K562 (cell line): ENCODE measurements at regions not wholly inside any gene's neighbourhood (a gene's known extent, or its start where the extent isn't known, plus 50 kb on each side); places are given as distances from the start of the nearest gene placed in this dataset.

Source experiments
- ATAC-seq: fragments of 200-7000 bp; cut with Tn5 transposase; 3 replicates; pipeline ENCODE4 v1.9.1; 2020; ENCODE audit warnings: moderate library complexity
- BruUV-seq: library from RNA; stranded (reverse); fragments of 400-500 nt; replicated peaks from 2 replicates; lab custom pipeline; 2021; lab: Mats Ljungman, UMichigan
- CTCF ChIA-PET: fragments of 300-600 bp; formaldehyde crosslinking; extraction: SDS; loops from one replicate; lab custom pipeline; 2021; ENCODE audit warnings: low intra/inter-chr PET ratio; lab: Yijun Ruan, JAX
- POLR2A ChIA-PET: fragments of 300-600, 350-650 bp; sonication (Branson Sonifier 250); formaldehyde crosslinking; extraction: SDS; loops from one replicate; lab custom pipeline; 2021; ENCODE audit warnings: antibody characterized with exemption, inconsistent platforms; lab: Yijun Ruan, JAX
- DNase-seq, 4 experiments: peaks; one replicate each; pipeline versions ENCODE4 v3.0.0 to v3.0.0-alpha.2; 2011 to 2018; ENCODE audit warnings: low spot score in 3 of 4, mixed read lengths in 3 of 4; ENCODE audit errors: extremely low read depth in 1 of 4
- FAIRE-seq: peaks from 2 replicates; lab custom pipeline; 2011; peaks lifted over from hg19 to GRCh38; lab: Jason Lieb, UNC
- H2AFZ ChIP-seq: 2 replicates; pipeline ENCODE4 v1.6.0; 2011; ENCODE audit warnings: low read depth, low read length, control low read depth, inconsistent platforms
- H3K27ac ChIP-seq: fragments of 200-600 bp; 3 replicates; pipeline ENCODE4 v1.8.0; 2011; ENCODE audit warnings: low read depth, mild to moderate bottlenecking, control low read depth, inconsistent platforms, low read length, moderate library complexity, mixed read lengths; ENCODE audit errors: extremely low read depth
- H3K27me3 ChIP-seq, 2 experiments: fragments of 300-600 bp in 1 of 2; 2 replicates in 1 of 2; 3 replicates in 1 of 2; pipeline versions ENCODE4 v1.6.0 to v1.8.0; 2011; ENCODE audit warnings: inconsistent platforms in 2 of 2, low read length in 2 of 2, mild to moderate bottlenecking in 1 of 2, mixed read lengths in 1 of 2, moderate library complexity in 1 of 2; ENCODE audit not compliant: control insufficient read depth in 2 of 2, insufficient read depth in 2 of 2
- H3K36me3 ChIP-seq: fragments of 300-600 bp; 3 replicates; pipeline ENCODE4 v1.8.0; 2011; ENCODE audit warnings: mild to moderate bottlenecking, low read length, inconsistent platforms; ENCODE audit not compliant: control insufficient read depth, insufficient read depth
- H3K4me1 ChIP-seq, 2 experiments: fragments of 200-600 bp in 1 of 2; replicated peaks in 1 of 2; 2 replicates in 1 of 2; 3 replicates in 1 of 2; pipeline versions ENCODE4 v1.5.1 to v1.8.0; 2011; ENCODE audit warnings: inconsistent platforms in 2 of 2, low read length in 2 of 2, mild to moderate bottlenecking in 1 of 2, mixed read lengths in 1 of 2, moderate library complexity in 1 of 2; ENCODE audit not compliant: control insufficient read depth in 2 of 2, insufficient read depth in 2 of 2
- H3K4me2 ChIP-seq: 2 replicates; pipeline ENCODE4 v1.6.1; 2011; ENCODE audit warnings: low read length, control low read depth, inconsistent platforms, mixed read lengths; ENCODE audit not compliant: insufficient read depth
- H3K4me3 ChIP-seq: fragments of 200-600 bp; sonication (generic), shearing (Covaris generic); 2 replicates; pipeline ENCODE4 v1.5.1; 2016; ENCODE audit warnings: control low read depth, inconsistent platforms
- H3K79me2 ChIP-seq: fragments of 200-600 bp; 3 replicates; pipeline ENCODE4 v1.8.0; 2011; ENCODE audit warnings: low read length, inconsistent platforms; ENCODE audit not compliant: control insufficient read depth, insufficient read depth
- H3K9ac ChIP-seq, 2 experiments: 2 replicates each; pipeline versions ENCODE4 v1.6.0 to v1.6.1; 2011; ENCODE audit warnings: low read depth in 2 of 2, low read length in 2 of 2, control low read depth in 1 of 2, inconsistent platforms in 1 of 2, mild to moderate bottlenecking in 1 of 2, mixed read lengths in 1 of 2; ENCODE audit not compliant: insufficient read depth in 1 of 2
- H3K9me1 ChIP-seq: one replicate; pipeline ENCODE4 v1.6.0; 2011; ENCODE audit warnings: inconsistent platforms, mild to moderate bottlenecking, low read length, moderate library complexity; ENCODE audit not compliant: control insufficient read depth, insufficient read depth
- H3K9me3 ChIP-seq: replicated peaks from 2 replicates; pipeline ENCODE4 v1.5.1; 2011; ENCODE audit warnings: low read depth, low read length, inconsistent platforms; ENCODE audit not compliant: control insufficient read depth, insufficient read depth
- H4K20me1 ChIP-seq: replicated peaks from 2 replicates; pipeline ENCODE4 v1.6.1; 2011; ENCODE audit warnings: low read length, inconsistent platforms, mixed read lengths; ENCODE audit not compliant: control insufficient read depth, insufficient read depth
- ADNP ChIP-seq: fragments of 200-800 bp; sonication (Bioruptor generic); IDR thresholded peaks from 2 replicates; pipeline ENCODE4 v1.6.1; 2016; ENCODE audit warnings: missing genetic modification characterization, missing compliant biosample characterization
- ATF6 ChIP-seq: sonication (generic); formaldehyde crosslinking; IDR thresholded peaks from 2 replicates; pipeline ENCODE4 v1.4.0; 2020; ENCODE audit warnings: mild to moderate bottlenecking, missing genetic modification reagents
- ERF ChIP-seq: fragments of 450-650 bp; formaldehyde crosslinking; IDR thresholded peaks from 2 replicates; pipeline ENCODE4 v1.4.0; 2020; ENCODE audit warnings: mild to moderate bottlenecking, mixed read lengths
- PHF8 ChIP-seq: fragments of 200-600 bp; sonication (generic); IDR thresholded peaks from 2 replicates; pipeline ENCODE4 v1.6.1; 2012; ENCODE audit warnings: mixed run types, mild to moderate bottlenecking, inconsistent platforms, low read length, moderate library complexity, borderline replicate concordance
- RB1 ChIP-seq: fragments of 450-650 bp; IDR thresholded peaks from 2 replicates; pipeline ENCODE4 v1.6.1; 2017; ENCODE audit warnings: low read depth, mild to moderate bottlenecking
- TEAD4 ChIP-seq, 2 experiments: sonication (generic) in 1 of 2; formaldehyde crosslinking in 1 of 2; IDR thresholded peaks; 2 replicates each; pipeline versions ENCODE4 v1.6.1 to v1.8.0; 2012 to 2022; ENCODE audit warnings: borderline replicate concordance in 1 of 2, inconsistent platforms in 1 of 2, low read length in 1 of 2, mild to moderate bottlenecking in 1 of 2, missing genetic modification reagents in 1 of 2
- ZEB2 ChIP-seq: fragments of 450-650 bp; IDR thresholded peaks from 2 replicates; pipeline ENCODE4 v1.6.1; 2016
- WGBS: fragments of 100-300 bp; shearing (Covaris generic); methylation state at CpG from one replicate; pipeline ENCODE4 v1.1.6; 2016; ENCODE audit warnings: low coverage, mixed read lengths; ENCODE audit not compliant: insufficient coverage; ENCODE audit errors: missing lambda C conversion rate; 5-methylcytosine and 5-hydroxymethylcytosine counted together
- in situ Hi-C: fragments of 300-500 bp; cut with MboI; formaldehyde crosslinking; loops from 4 replicates; pipeline ENCODE4 v1.15.0; 2018; ENCODE audit warnings: inconsistent platforms, mixed read lengths
- intact Hi-C: fragments of 100-400 bp; cut with micrococcal nuclease; formaldehyde crosslinking; loops from 2 replicates; pipeline ENCODE4 v1.14.2; 2022

- CTCF ChIA-PET = no interaction called here
Observed at GRCh38 chr12:113650476-113650875, 178.8 kb upstream of the LHX5 start.

More at GRCh38 chr12:113650476-113650875, 178.8 kb upstream of the LHX5 start:
- POLR2A ChIA-PET = interaction anchor here (0.5 kb wide), 1 partner anchor 513 kb away, joined by 3 read pairs; no protein-coding TSS in a partner anchor
- FAIRE-seq (no peak), DNase-seq (no peak), ATAC-seq (no peak)
- Histone ChIP-seq H3K4me2 (no peak overlapping the region; the same call in 1 of the 2 replicates), H3K36me3 (no peaks in the 10 kb centered on the region), H3K4me3 (no peak overlapping the region), H3K9me1 (no peaks in the 10 kb centered on the region), H4K20me1 (no peaks in the 10 kb centered on the region), H3K27me3 (no peaks in the 10 kb centered on the region), H3K9me3 (peaks cover 4% of the 10 kb centered on the region), H3K27ac (no peak overlapping the region), H3K9ac (peak overlapping the region in 1 of 2 experiments; percentile 3; a peak in 1 of 4 replicates), H2AFZ (peak overlapping the region; percentile 13; the same call in 1 of the 2 replicates), H3K4me1 (peaks cover 20 to 21% of the 10 kb centered on the region in 2 experiments), H3K79me2 (no peaks in the 10 kb centered on the region)
- intact Hi-C loops (no loop called here), in situ Hi-C loops (no loop called here)
- WGBS = 49% methylated on average over 6 of the region's 6 CpGs
- BruUV-seq = no TSS peak
- TF ChIP-seq ERF (no peak), ZEB2 (no peak), ADNP (tag) (no peak), TEAD4 (IDR thresholded peaks at IDR 0.05; ENCODE audit: low read length) (no peak), TEAD4 (CRISPR knock-in tag; IDR thresholded peaks at IDR 0.05; ENCODE audit: borderline replicate concordance) (no peak), PHF8 (no peak), RB1 (no peak), ATF6 (CRISPR knock-in tag) (no peak)
